CD14-positive monocyte (primary cell): ENCODE measurements at regions not wholly inside any gene's neighbourhood (a gene's known extent, or its start where the extent isn't known, plus 50 kb on each side); places are given as distances from the start of the nearest gene placed in this dataset.

Source experiments
- DNase-seq, 3 donors: peaks; one replicate each; pipeline ENCODE4 v3.0.0-alpha.2; 2011 to 2022
- H2AFZ ChIP-seq: 2 replicates; pipeline ENCODE4 v1.6.0; 2012; ENCODE audit warnings: mild to moderate bottlenecking, low read depth, low read length, inconsistent platforms; ENCODE audit not compliant: insufficient read depth, poor library complexity, severe bottlenecking
- H3K27ac ChIP-seq, 2 donors: 1 replicate in 1 of 2; 2 replicates in 1 of 2; pipeline ENCODE4 v1.5.1; 2012 to 2013; ENCODE audit warnings: low read length in 2 of 2, control low read depth in 1 of 2, inconsistent platforms in 1 of 2, low read depth in 1 of 2, mild to moderate bottlenecking in 1 of 2
- H3K27me3 ChIP-seq, 2 donors: one replicate each; pipeline versions ENCODE4 v1.6.0 to v1.6.1; 2011 to 2013; ENCODE audit warnings: low read length in 2 of 2; ENCODE audit not compliant: control insufficient read depth in 2 of 2, insufficient read depth in 2 of 2
- H3K36me3 ChIP-seq, 2 donors: replicated peaks in 1 of 2; 1 replicate in 1 of 2; 2 replicates in 1 of 2; pipeline versions ENCODE4 v1.5.1 to v1.6.1; 2012 to 2013; ENCODE audit warnings: low read length in 2 of 2, control low read depth in 1 of 2, inconsistent platforms in 1 of 2, mild to moderate bottlenecking in 1 of 2; ENCODE audit not compliant: insufficient read depth in 2 of 2, control insufficient read depth in 1 of 2
- H3K4me1 ChIP-seq, 2 donors: 1 replicate in 1 of 2; 2 replicates in 1 of 2; pipeline versions ENCODE4 v1.5.1 to v1.6.1; 2012 to 2013; ENCODE audit warnings: low read length in 2 of 2, control low read depth in 1 of 2, inconsistent platforms in 1 of 2, mild to moderate bottlenecking in 1 of 2, moderate library complexity in 1 of 2; ENCODE audit not compliant: insufficient read depth in 2 of 2, control insufficient read depth in 1 of 2
- H3K4me2 ChIP-seq: replicated peaks from 2 replicates; pipeline ENCODE3; 2012; ENCODE audit warnings: low read length, moderate library complexity, mild to moderate bottlenecking; ENCODE audit not compliant: poor library complexity, severe bottlenecking; ENCODE audit errors: extremely low read depth
- H3K4me3 ChIP-seq, 3 experiments: fragments of 200-600 bp in 1 of 3; sonication (generic) in 1 of 3; replicated peaks in 1 of 3; 1 replicate in 2 of 3; 2 replicates in 1 of 3; pipeline ENCODE4 v1.5.1; 2011 to 2013; ENCODE audit warnings: low read length in 3 of 3, mild to moderate bottlenecking in 3 of 3, control low read depth in 2 of 3, low read depth in 2 of 3, inconsistent platforms in 1 of 3, moderate library complexity in 1 of 3
- H3K79me2 ChIP-seq: 2 replicates; pipeline ENCODE4 v1.6.0; 2012; ENCODE audit warnings: mild to moderate bottlenecking, control low read depth, inconsistent platforms, low read length, moderate library complexity; ENCODE audit not compliant: insufficient read depth
- H3K9ac ChIP-seq: 2 replicates; pipeline ENCODE4 v1.6.0; 2017; ENCODE audit warnings: low read length, mild to moderate bottlenecking; ENCODE audit not compliant: insufficient read depth, poor library complexity, severe bottlenecking
- H3K9me3 ChIP-seq, 2 donors: replicated peaks in 1 of 2; 1 replicate in 1 of 2; 2 replicates in 1 of 2; pipeline versions ENCODE4 v1.5.1 to v1.6.1; 2012 to 2013; ENCODE audit warnings: low read length in 2 of 2, control low read depth in 1 of 2; ENCODE audit not compliant: control insufficient read depth in 1 of 2, insufficient read depth in 1 of 2
- H4K20me1 ChIP-seq: 2 replicates; pipeline ENCODE4 v1.6.0; 2012; ENCODE audit warnings: mild to moderate bottlenecking, low read length, control low read depth, moderate library complexity; ENCODE audit not compliant: insufficient read depth
- H3K27ac Mint-ChIP-seq, 7 donors: one replicate each; pipeline ENCODE4 v1.8.0; 2020; ENCODE audit warnings: mild to moderate bottlenecking in 7 of 7, mixed read lengths in 7 of 7, moderate library complexity in 6 of 7, inconsistent platforms in 2 of 7
- H3K27me3 Mint-ChIP-seq, 3 donors: one replicate each; pipeline ENCODE4 v1.8.0; 2021 to 2022; ENCODE audit warnings: low read depth in 3 of 3, mild to moderate bottlenecking in 3 of 3, mixed read lengths in 3 of 3, moderate library complexity in 3 of 3, inconsistent platforms in 1 of 3
- H3K36me3 Mint-ChIP-seq, 2 donors: one replicate each; pipeline ENCODE4 v1.8.0; 2020; ENCODE audit warnings: mixed read lengths in 2 of 2, inconsistent platforms in 1 of 2, mild to moderate bottlenecking in 1 of 2
- H3K4me1 Mint-ChIP-seq: one replicate; pipeline ENCODE4 v1.8.0; 2020; ENCODE audit warnings: mild to moderate bottlenecking, mixed read lengths
- H3K4me3 Mint-ChIP-seq, 2 donors: one replicate each; pipeline ENCODE4 v1.8.0; 2020; ENCODE audit warnings: mild to moderate bottlenecking in 2 of 2, mixed read lengths in 2 of 2, moderate library complexity in 1 of 2
- H3K9me3 Mint-ChIP-seq, 7 donors: one replicate each; pipeline ENCODE4 v1.8.0; 2020 to 2022; ENCODE audit warnings: mixed read lengths in 7 of 7, mild to moderate bottlenecking in 6 of 7, moderate library complexity in 6 of 7, inconsistent platforms in 2 of 7
- CTCF ChIP-seq: fragments of 200-600 bp; IDR thresholded peaks from one replicate; pipeline ENCODE4 v1.8.0; 2022; ENCODE audit warnings: antibody characterized with exemption, mild to moderate bottlenecking
- WGBS: methylation state at CpG from one replicate; pipeline ENCODE4 v1.1.5; 2013; ENCODE audit warnings: missing lambda C conversion rate; ENCODE audit not compliant: insufficient coverage; 5-methylcytosine and 5-hydroxymethylcytosine counted together
- intact Hi-C, 2 donors: fragments of 100-400 bp; cut with micrococcal nuclease; formaldehyde crosslinking; loops; one replicate each; pipeline versions ENCODE4 v1.15.0 to v1.15.1; 2023

GRCh38 chr4:147388018-147388417 lies 92.9 kb upstream of the EDNRA start:
- Histone ChIP-seq H3K9ac (no peak overlapping the region), H3K4me3 (no peak overlapping the region), H3K79me2 (no peaks in the 10 kb centered on the region), H3K27me3 (no peaks in the 10 kb centered on the region), H3K9me3 (peaks cover 0 to 3% of the 10 kb centered on the region in 2 donors), H4K20me1 (no peaks in the 10 kb centered on the region), H3K4me1 (no peaks in the 10 kb centered on the region), H3K36me3 (no peaks in the 10 kb centered on the region), H3K4me2 (no peak overlapping the region), H3K27ac (no peak overlapping the region), H2AFZ (no peak overlapping the region)
- WGBS = 43% methylated on average over 1 of the region's 1 CpG
- Mint-ChIP-seq H3K27ac (no peak overlapping the region), H3K36me3 (no peaks in the 10 kb centered on the region), H3K4me1 (no peaks in the 10 kb centered on the region), H3K27me3 (peaks cover 0 to 2% (median 0%) of the 10 kb centered on the region in 3 donors), H3K9me3 (peaks cover 0 to 7% (median 4%) of the 10 kb centered on the region in 7 donors), H3K4me3 (no peak overlapping the region)
- TF ChIP-seq CTCF = no peak
- intact Hi-C loops = no loop called here
- no peak for DNase-seq

- no peak overlapping the region for H3K27ac Mint-ChIP-seq
- no peaks in the 10 kb centered on the region for H3K27me3 ChIP-seq
- H3K4me1 Mint-ChIP-seq = no peaks in the 10 kb centered on the region
- no CpG with 5 or more reads among the region's 1 CpG for WGBS
- no peaks in the 10 kb centered on the region for H3K4me1 ChIP-seq
- no peak overlapping the region for H3K9ac ChIP-seq
- intact Hi-C loops = no loop called here
- no peak overlapping the region for H3K4me2 ChIP-seq
- H2AFZ ChIP-seq = no peak overlapping the region
- no peak overlapping the region for H3K4me3 ChIP-seq
- H3K36me3 ChIP-seq = no peaks in the 10 kb centered on the region
- no peak for TF ChIP-seq CTCF
- no peak overlapping the region for H3K4me3 Mint-ChIP-seq
- no peaks in the 10 kb centered on the region for H3K9me3 ChIP-seq
- no peak for DNase-seq
- no peak overlapping the region for H3K27ac ChIP-seq
- no peaks in the 10 kb centered on the region for H4K20me1 ChIP-seq
- no peaks in the 10 kb centered on the region for H3K27me3 Mint-ChIP-seq
- no peaks in the 10 kb centered on the region for H3K79me2 ChIP-seq
- no peaks in the 10 kb centered on the region for H3K36me3 Mint-ChIP-seq
- H3K9me3 Mint-ChIP-seq = peaks cover 0 to 8% (median 5%) of the 10 kb centered on the region in 7 donors
Measured at GRCh38 chr4:147396105-147396504, 84.8 kb upstream of the EDNRA start.
